ENCODE measurements at regions not wholly inside any gene's neighbourhood (a gene's known extent, or its start where the extent isn't known, plus 50 kb on each side); places are given as distances from the start of the nearest gene placed in this dataset.

GRCh38 chr13:91189506-91189905, 158.0 kb upstream of the MIR17HG start:
- Histone ChIP-seq H3K27me3 (replicated peaks; ENCODE audit: insufficient read depth) (no peaks in the 10 kb centered on the region), H3K4me3 (no peak overlapping the region), H3K4me1 (ENCODE audit: control insufficient read depth in 1 of 2, low read depth in 2 of 2) (peaks cover 0 to 4% of the 10 kb centered on the region in 2 donors), H3K27ac (no peak overlapping the region), H3K36me3 (no peaks in the 10 kb centered on the region), H3K9me3 (no peaks in the 10 kb centered on the region)
- ATAC-seq (ENCODE audit: insufficient number of reproducible peaks, low FRiP score, low read depth), result no peak
- DNase-seq (ENCODE audit: low spot score), result no peak
- no peak for TF ChIP-seq CTCF (IDR thresholded peaks at IDR 0.05)

GRCh38 chr13:91193358-91193757, 154.1 kb upstream of the MIR17HG start:
- Histone ChIP-seq H3K27ac (no peak overlapping the region), H3K4me1 (ENCODE audit: control insufficient read depth in 1 of 2, low read depth in 2 of 2) (no peaks in the 10 kb centered on the region), H3K27me3 (replicated peaks; ENCODE audit: insufficient read depth) (no peaks in the 10 kb centered on the region), H3K36me3 (no peaks in the 10 kb centered on the region), H3K4me3 (no peak overlapping the region), H3K9me3 (no peaks in the 10 kb centered on the region)
- TF ChIP-seq CTCF (IDR thresholded peaks at IDR 0.05), result no peak
- DNase-seq (ENCODE audit: low spot score) (no peak), ATAC-seq (ENCODE audit: insufficient number of reproducible peaks, low FRiP score, low read depth) (no peak)

- Histone ChIP-seq H3K27ac (no peak overlapping the region), H3K4me1 (ENCODE audit: control insufficient read depth in 1 of 2, low read depth in 2 of 2) (no peaks in the 10 kb centered on the region), H3K4me3 (no peak overlapping the region), H3K36me3 (no peaks in the 10 kb centered on the region), H3K9me3 (no peaks in the 10 kb centered on the region), H3K27me3 (replicated peaks; ENCODE audit: insufficient read depth) (no peaks in the 10 kb centered on the region)
- TF ChIP-seq CTCF (IDR thresholded peaks at IDR 0.05), result no peak
- no peak for ATAC-seq (ENCODE audit: insufficient number of reproducible peaks, low FRiP score, low read depth)
- no peak for DNase-seq (ENCODE audit: low spot score)
Measured at GRCh38 chr13:91195789-91196188, 151.7 kb upstream of the MIR17HG start.

GRCh38 chr13:91196958-91197357, 150.5 kb upstream of the MIR17HG start:
- H3K4me3 ChIP-seq, result no peak overlapping the region
- no peaks in the 10 kb centered on the region for H3K9me3 ChIP-seq
- no peak for TF ChIP-seq CTCF (IDR thresholded peaks at IDR 0.05)
- H3K27me3 ChIP-seq (replicated peaks; ENCODE audit: insufficient read depth), result no peaks in the 10 kb centered on the region
- ATAC-seq (ENCODE audit: insufficient number of reproducible peaks, low FRiP score, low read depth) (no peak), DNase-seq (ENCODE audit: low spot score) (no peak)
- H3K27ac ChIP-seq, result no peak overlapping the region
- no peaks in the 10 kb centered on the region for H3K36me3 ChIP-seq
- no peaks in the 10 kb centered on the region for H3K4me1 ChIP-seq (ENCODE audit: control insufficient read depth in 1 of 2, low read depth in 2 of 2)

- H3K4me3 ChIP-seq, result no peak overlapping the region
- no peak for TF ChIP-seq CTCF (IDR thresholded peaks at IDR 0.05)
Measured at GRCh38 chr13:91199866-91200265, 147.6 kb upstream of the MIR17HG start.

More at GRCh38 chr13:91199866-91200265, 147.6 kb upstream of the MIR17HG start:
- Histone ChIP-seq H3K27me3 (replicated peaks; ENCODE audit: insufficient read depth) (no peaks in the 10 kb centered on the region), H3K9me3 (no peaks in the 10 kb centered on the region), H3K4me1 (ENCODE audit: control insufficient read depth in 1 of 2, low read depth in 2 of 2) (no peaks in the 10 kb centered on the region), H3K36me3 (no peaks in the 10 kb centered on the region), H3K27ac (no peak overlapping the region)
- DNase-seq (ENCODE audit: low spot score) (no peak), ATAC-seq (ENCODE audit: insufficient number of reproducible peaks, low FRiP score, low read depth) (no peak)

All from thoracic aorta (tissue), 2 donors.